Activated CD8-positive, alpha-beta memory T cell treated with anti-CD3 and anti-CD28 coated beads for 48 hours (primary cell): ENCODE measurements at regions not wholly inside any gene's neighbourhood (a gene's known extent, or its start where the extent isn't known, plus 50 kb on each side); places are given as distances from the start of the nearest gene placed in this dataset.
A peak's percentile ranks its signal among the peaks of the same experiment; 100 is the strongest.
"Not testable (repeated sequence)": the region's sequence is repeated elsewhere in the genome, so short reads cannot be mapped to it uniquely, and the experiment has no call there.

Experiments
- DNase-seq, 3 experiments: peaks; one replicate each; pipeline ENCODE4 v3.0.0-alpha.2; 2020; ENCODE audit warnings: low read depth in 2 of 3, low spot score in 2 of 3

DNA sequence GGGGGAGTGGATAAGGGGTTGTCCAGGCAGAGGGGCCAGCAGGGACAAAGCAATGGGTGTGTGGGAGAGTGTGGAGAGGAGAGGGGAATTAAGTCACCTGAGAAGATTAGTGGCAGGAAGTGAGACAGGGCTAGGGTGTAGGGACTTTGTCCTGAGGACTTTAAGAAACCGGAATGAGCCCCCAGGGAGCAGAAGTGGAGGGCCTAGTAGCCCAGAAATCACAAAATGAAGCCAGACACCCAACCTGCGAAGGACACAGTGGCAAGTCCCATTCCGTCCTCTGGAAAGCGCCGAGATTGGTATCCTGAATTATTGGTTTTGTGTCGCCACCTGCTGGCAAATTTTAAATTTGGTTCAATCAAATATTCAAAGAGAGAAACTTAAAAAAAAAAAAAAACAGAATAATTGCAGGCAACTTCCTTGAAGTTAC lies 78.0 kb upstream of the SLC25A36 start:
- peak in 1 of 3 experiments; percentile 28 for DNase-seq

DNA sequence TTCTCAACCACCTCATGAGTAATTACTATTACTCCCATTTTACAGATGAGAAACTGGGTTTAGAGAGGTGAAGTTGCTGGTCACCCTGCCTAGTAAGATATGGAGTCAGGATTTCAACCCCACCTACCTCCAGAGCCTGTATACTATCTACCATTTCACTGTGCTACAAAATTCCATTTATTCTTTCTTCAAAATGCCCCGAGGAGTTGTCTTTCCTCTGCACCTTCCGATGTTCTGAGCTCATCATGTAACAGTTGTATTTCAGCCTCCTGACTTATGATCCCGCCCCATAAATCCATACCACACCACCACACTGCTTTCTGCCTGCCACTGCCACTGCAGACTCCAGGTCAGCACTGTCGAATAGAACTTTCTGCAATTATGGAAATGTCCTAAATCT lies 71.3 kb upstream of the SLC25A36 start:
- DNase-seq: no peak

DNA sequence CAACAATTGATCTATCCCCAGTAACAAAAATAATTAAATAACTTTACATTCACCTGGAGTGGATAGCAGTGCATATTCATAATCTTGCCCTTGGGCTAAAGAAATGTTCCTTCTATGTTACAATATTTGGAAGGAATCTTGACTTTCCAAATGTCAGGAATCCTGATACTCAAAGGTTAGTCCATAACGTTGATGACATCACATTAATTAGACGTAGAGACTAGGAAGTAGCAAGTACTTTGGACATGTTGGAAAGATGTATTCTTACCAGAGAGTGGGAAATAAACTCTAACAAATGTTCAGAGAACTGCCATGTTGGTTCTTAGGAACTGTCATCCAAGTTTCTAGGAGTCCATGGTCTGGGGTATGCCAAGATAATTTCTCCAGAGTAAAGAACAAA lies 70.6 kb upstream of the SLC25A36 start:
- DNase-seq: no peak

DNA sequence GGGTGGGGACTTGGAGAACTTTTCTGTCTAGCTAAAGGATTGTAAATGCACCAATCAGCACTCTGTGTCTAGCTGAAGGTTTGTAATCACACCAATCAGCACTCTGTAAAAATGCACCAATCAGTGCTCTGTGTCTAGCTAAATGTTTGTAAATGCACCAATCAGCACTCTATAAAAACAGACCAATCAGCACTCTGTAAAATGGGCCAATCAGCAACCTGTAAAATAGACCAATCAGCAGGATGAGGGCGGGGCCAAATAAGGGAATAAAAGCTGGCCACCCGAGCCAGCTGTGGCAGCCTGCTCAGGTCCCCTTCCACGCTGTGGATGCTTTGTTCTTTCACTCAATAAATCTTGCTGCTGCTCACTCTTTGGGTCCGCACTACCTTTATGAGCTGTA lies 69.5 kb upstream of the SLC25A36 start:
- not testable (repeated sequence) for DNase-seq

DNA sequence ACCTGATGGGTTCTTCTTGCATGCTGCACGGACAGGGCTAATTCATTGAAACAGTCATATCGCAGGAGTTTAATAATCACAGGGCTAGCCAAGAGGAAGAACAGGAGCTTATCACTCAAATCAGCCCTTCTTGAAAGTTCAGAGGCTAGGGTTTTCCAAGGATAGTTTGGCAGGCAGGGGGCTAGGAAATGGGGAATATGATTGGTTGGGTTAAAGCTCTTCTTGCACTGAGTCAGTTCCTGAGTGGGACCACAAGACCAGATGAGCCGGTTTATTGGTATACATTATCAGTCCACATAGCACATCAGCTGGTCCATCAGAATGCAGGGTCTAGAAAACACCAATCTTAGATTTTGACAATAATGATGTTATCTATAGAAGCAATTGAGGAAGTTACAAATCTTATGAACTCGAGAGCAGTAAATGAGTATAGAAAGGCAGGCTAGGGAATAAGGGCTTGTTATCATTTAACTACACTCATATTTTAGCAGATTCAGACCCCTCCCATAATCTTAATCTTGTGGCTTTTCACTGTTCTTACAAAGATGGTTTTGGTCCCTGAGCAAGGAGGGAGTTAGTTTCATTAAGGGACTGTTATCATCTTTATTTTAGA lies 58.1 kb upstream of the SLC25A36 start:
- no peak for DNase-seq

DNA sequence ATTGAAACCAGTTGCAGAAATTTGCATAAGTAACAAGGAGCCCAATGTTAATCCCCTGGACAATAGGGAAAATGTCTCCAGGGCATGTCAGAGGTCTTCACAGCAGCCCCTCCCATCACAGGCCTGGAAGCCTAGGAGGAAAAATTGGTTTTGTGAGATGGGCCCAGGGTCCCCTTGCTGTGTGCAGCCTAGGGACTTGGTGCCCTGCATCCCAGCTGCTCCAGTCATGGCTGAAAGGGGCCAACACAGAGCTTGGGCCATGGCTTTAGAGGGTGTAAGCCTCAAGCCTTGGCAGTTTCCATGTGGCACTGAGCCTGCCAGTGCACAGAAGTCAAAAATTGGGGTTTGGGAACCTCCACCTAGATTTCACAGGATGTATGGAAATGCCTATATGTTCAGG lies 55.9 kb upstream of the SLC25A36 start:
- DNase-seq: not testable (repeated sequence)
